Uterus (tissue), 2 donors: ENCODE measurements at regions not wholly inside any gene's neighbourhood (a gene's known extent, or its start where the extent isn't known, plus 50 kb on each side); places are given as distances from the start of the nearest gene placed in this dataset.
"Not testable (repeated sequence)": the region's sequence is repeated elsewhere in the genome, so short reads cannot be mapped to it uniquely, and the experiment has no call there.

Experiments
- CTCF ChIP-seq, 4 experiments: fragments of 200-600 bp in 2 of 4; fragments of 450-650 bp in 2 of 4; sonication (generic) in 2 of 4; IDR thresholded peaks; one replicate each; pipeline ENCODE4 v1.5.1; 2016 to 2019; ENCODE audit warnings: antibody characterized with exemption in 4 of 4, mild to moderate bottlenecking in 2 of 4, moderate library complexity in 1 of 4
- POLR2A ChIP-seq, 2 donors: fragments of 450-650 bp; IDR thresholded peaks; one replicate each; pipeline ENCODE4 v1.6.1; 2016; ENCODE audit warnings: antibody characterized with exemption in 2 of 2, mild to moderate bottlenecking in 1 of 2, moderate library complexity in 1 of 2

DNA sequence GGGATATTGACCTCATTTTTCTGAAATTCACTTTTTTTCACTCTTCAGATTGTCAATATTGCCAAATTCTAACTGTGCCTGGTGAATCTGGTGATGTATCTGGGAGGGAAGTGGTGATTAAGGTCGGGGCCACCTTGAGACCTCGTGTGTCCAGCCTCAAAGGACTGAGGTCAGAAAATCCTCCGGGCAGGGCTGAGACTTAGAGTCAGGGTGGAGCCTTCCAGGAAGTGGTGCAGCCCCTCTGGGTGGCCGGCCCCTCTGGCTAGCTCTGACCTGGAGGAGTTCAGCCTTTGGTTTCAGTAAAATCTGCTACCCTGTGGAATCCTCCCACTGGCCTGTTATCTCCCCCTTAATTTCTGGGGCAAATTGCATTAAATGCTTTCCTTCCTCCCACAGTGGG, 175.7 kb downstream of the TRIM43 start:
- not testable (repeated sequence) for TF ChIP-seq CTCF, POLR2A (IDR thresholded peaks at IDR 0.05)
